Caco-2 (cell line): ENCODE measurements at regions not wholly inside any gene's neighbourhood (a gene's known extent, or its start where the extent isn't known, plus 50 kb on each side); places are given as distances from the start of the nearest gene placed in this dataset.

ENCODE experiments used
- BruUV-seq: library from RNA; stranded (reverse); fragments of 400-500 nt; replicated peaks from 2 replicates; lab custom pipeline; 2021; lab: Mats Ljungman, UMichigan
- CTCF ChIA-PET: fragments of 300-600 bp; sonication (Branson Sonifier 250); formaldehyde crosslinking; loops from one replicate; lab custom pipeline; 2022; ENCODE audit warnings: antibody characterized with exemption; lab: Charles Lee
- POLR2A ChIA-PET: fragments of 300-600 bp; sonication (Branson Sonifier 250); formaldehyde crosslinking; loops from one replicate; lab custom pipeline; 2022; ENCODE audit warnings: antibody characterized with exemption; lab: Charles Lee
- DNase-seq, 2 experiments: peaks; one replicate each; pipeline versions ENCODE4 v3.0.0 to v3.0.0-alpha.2; 2020 to 2022
- H3K27me3 ChIP-seq: replicated peaks from 2 replicates; pipeline ENCODE4 v1.6.0; 2011; ENCODE audit warnings: low read length; ENCODE audit not compliant: control insufficient read depth, insufficient read depth
- H3K36me3 ChIP-seq: 2 replicates; pipeline ENCODE4 v1.5.1; 2011; ENCODE audit warnings: low read length; ENCODE audit not compliant: control insufficient read depth, insufficient read depth
- H3K4me1 ChIP-seq: fragments of 250-450 bp; sonication (Bioruptor Pico); 2 replicates; pipeline ENCODE4 v1.5.1; 2020; ENCODE audit warnings: mild to moderate bottlenecking
- H3K4me3 ChIP-seq: 2 replicates; pipeline ENCODE4 v1.5.1; 2011; ENCODE audit warnings: low read depth, mild to moderate bottlenecking, control low read depth, low read length
- H3K9me3 ChIP-seq: fragments of 250-450 bp; sonication (Bioruptor Pico); 2 replicates; pipeline ENCODE4 v1.5.1; 2020; ENCODE audit warnings: mild to moderate bottlenecking, moderate library complexity
- H3K27ac Mint-ChIP-seq: one replicate; pipeline ENCODE4 v1.8.0; 2022; ENCODE audit warnings: mixed read lengths; ENCODE audit not compliant: unreplicated experiment
- H3K27me3 Mint-ChIP-seq: one replicate; pipeline ENCODE4 v1.8.0; 2022; ENCODE audit warnings: mixed read lengths; ENCODE audit not compliant: insufficient read depth, unreplicated experiment
- H3K36me3 Mint-ChIP-seq: one replicate; pipeline ENCODE4 v1.8.0; 2022; ENCODE audit warnings: mild to moderate bottlenecking, mixed read lengths; ENCODE audit not compliant: insufficient read depth, unreplicated experiment
- H3K4me1 Mint-ChIP-seq: one replicate; pipeline ENCODE4 v1.8.0; 2022; ENCODE audit warnings: low read depth, mixed read lengths; ENCODE audit not compliant: unreplicated experiment
- H3K4me3 Mint-ChIP-seq: one replicate; pipeline ENCODE4 v1.8.0; 2022; ENCODE audit warnings: mild to moderate bottlenecking, moderate library complexity, mixed read lengths; ENCODE audit not compliant: unreplicated experiment
- H3K9me3 Mint-ChIP-seq: one replicate; pipeline ENCODE4 v1.8.0; 2022; ENCODE audit warnings: mixed read lengths; ENCODE audit not compliant: unreplicated experiment
- intact Hi-C: fragments of 100-400 bp; cut with micrococcal nuclease; formaldehyde crosslinking; loops from one replicate; pipeline ENCODE4 v1.10.0; 2022; ENCODE audit not compliant: unreplicated experiment
- TF ChIP-seq, protein P1 (sequence below), 2 experiments: fragments of 200-600 bp in 1 of 2; IDR thresholded peaks; 1 replicate in 1 of 2; 2 replicates in 1 of 2; pipeline versions ENCODE4 v1.5.1 to v1.8.0; 2011 to 2022; ENCODE audit warnings: antibody characterized with exemption in 1 of 2, control low read depth in 1 of 2, inconsistent platforms in 1 of 2, low read depth in 1 of 2, low read length in 1 of 2, mild to moderate bottlenecking in 1 of 2, moderate library complexity in 1 of 2; ENCODE audit not compliant: insufficient read depth in 1 of 2, severe bottlenecking in 1 of 2, unreplicated experiment in 1 of 2

GRCh38 chr12:108401964-108402363 is 62.9 kb upstream of the CMKLR1 start:
- intact Hi-C loops: no loop called here
- TF ChIP-seq, protein P1, sequence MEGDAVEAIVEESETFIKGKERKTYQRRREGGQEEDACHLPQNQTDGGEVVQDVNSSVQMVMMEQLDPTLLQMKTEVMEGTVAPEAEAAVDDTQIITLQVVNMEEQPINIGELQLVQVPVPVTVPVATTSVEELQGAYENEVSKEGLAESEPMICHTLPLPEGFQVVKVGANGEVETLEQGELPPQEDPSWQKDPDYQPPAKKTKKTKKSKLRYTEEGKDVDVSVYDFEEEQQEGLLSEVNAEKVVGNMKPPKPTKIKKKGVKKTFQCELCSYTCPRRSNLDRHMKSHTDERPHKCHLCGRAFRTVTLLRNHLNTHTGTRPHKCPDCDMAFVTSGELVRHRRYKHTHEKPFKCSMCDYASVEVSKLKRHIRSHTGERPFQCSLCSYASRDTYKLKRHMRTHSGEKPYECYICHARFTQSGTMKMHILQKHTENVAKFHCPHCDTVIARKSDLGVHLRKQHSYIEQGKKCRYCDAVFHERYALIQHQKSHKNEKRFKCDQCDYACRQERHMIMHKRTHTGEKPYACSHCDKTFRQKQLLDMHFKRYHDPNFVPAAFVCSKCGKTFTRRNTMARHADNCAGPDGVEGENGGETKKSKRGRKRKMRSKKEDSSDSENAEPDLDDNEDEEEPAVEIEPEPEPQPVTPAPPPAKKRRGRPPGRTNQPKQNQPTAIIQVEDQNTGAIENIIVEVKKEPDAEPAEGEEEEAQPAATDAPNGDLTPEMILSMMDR (IDR thresholded peaks at IDR 0.05; ENCODE audit: insufficient read depth in 1 of 2, low read depth in 1 of 2, low read length in 1 of 2, severe bottlenecking in 1 of 2, unreplicated experiment in 1 of 2): no peak
- no peaks in the 10 kb centered on the region for H3K4me1 ChIP-seq
- no TSS peak for BruUV-seq
- Mint-ChIP-seq H3K36me3 (no peaks in the 10 kb centered on the region), H3K4me3 (no peak overlapping the region), H3K4me1 (no peaks in the 10 kb centered on the region), H3K27me3 (no peaks in the 10 kb centered on the region), H3K9me3 (peaks cover 16% of the 10 kb centered on the region), H3K27ac (no peak overlapping the region)
- ChIA-PET CTCF (no interaction called here), POLR2A (no interaction called here)
- DNase-seq: no peak
- no peaks in the 10 kb centered on the region for H3K36me3 ChIP-seq
- H3K4me3 ChIP-seq: no peak overlapping the region
- no peaks in the 10 kb centered on the region for H3K27me3 ChIP-seq
- peaks cover 4% of the 10 kb centered on the region; the same call in 1 of the 2 replicates for H3K9me3 ChIP-seq

DNA sequence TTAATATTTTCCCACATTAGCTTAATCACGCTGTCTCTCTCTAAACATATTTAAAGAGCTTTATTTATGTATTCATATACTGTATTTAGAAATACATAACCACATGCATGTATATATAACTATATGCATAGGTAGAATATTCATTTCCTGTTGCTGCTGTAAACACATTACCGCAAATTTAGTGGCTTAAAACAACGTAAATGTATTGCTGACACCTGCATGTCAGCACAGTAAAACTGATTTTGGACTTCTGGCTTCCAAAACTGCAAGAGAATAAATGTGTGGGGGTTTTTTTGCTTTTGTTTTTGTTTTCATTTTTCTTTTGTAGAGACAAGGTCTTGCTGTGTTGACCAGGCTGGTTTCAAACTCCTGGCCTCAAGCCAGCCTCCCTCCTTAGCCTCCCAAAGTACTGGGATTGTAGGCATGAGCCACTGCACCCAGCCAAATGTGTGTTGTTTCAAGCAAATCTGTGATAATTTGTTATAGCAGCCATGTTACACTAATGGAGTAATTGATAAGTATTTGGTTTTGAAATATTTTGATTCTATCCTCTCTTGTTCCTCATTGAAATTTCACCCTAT is 61.9 kb upstream of the CMKLR1 start:
- no TSS peak for BruUV-seq
- no peaks in the 10 kb centered on the region for H3K9me3 ChIP-seq
- H3K4me3 ChIP-seq: no peak overlapping the region
- no peaks in the 10 kb centered on the region for H3K27me3 ChIP-seq
- H3K36me3 Mint-ChIP-seq: no peaks in the 10 kb centered on the region
- H3K4me1 ChIP-seq: no peaks in the 10 kb centered on the region
- CTCF ChIA-PET: no interaction called here
- POLR2A ChIA-PET: no interaction called here
- peaks cover 8% of the 10 kb centered on the region for H3K9me3 Mint-ChIP-seq
- no peak overlapping the region for H3K4me3 Mint-ChIP-seq
- TF ChIP-seq, protein P1 (IDR thresholded peaks at IDR 0.05; ENCODE audit: insufficient read depth in 1 of 2, low read depth in 1 of 2, low read length in 1 of 2, severe bottlenecking in 1 of 2, unreplicated experiment in 1 of 2): no peak
- DNase-seq: no peak
- no peaks in the 10 kb centered on the region for H3K4me1 Mint-ChIP-seq
- H3K36me3 ChIP-seq: no peaks in the 10 kb centered on the region
- no peak overlapping the region for H3K27ac Mint-ChIP-seq
- H3K27me3 Mint-ChIP-seq: no peaks in the 10 kb centered on the region
- intact Hi-C loops: no loop called here

DNA sequence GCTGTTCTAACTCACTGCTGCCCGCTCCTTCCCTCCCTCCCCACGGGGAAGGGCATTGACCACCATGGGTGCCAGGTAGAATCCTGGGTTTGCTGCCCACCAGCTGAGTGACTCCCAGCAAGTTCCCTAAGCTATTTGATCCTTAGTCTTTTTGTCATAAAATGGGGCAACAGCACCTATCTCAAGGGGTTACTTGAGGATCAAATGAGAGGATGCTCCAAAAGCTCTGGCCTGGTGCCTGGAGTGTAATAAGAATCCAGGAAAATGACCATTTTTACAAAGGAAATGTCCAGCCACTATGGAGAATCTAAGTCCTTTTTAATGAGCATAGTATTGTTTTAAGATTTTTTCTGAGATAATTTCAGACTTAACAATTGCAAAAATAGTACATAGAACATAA is 61.4 kb upstream of the CMKLR1 start:
- Mint-ChIP-seq H3K4me3 (no peak overlapping the region), H3K27ac (no peak overlapping the region), H3K36me3 (no peaks in the 10 kb centered on the region), H3K4me1 (no peaks in the 10 kb centered on the region), H3K27me3 (no peaks in the 10 kb centered on the region), H3K9me3 (peaks cover 3% of the 10 kb centered on the region)
- no peak for DNase-seq
- H3K9me3 ChIP-seq: no peaks in the 10 kb centered on the region
- no peaks in the 10 kb centered on the region for H3K27me3 ChIP-seq
- TF ChIP-seq, protein P1 (IDR thresholded peaks at IDR 0.05; ENCODE audit: insufficient read depth in 1 of 2, low read depth in 1 of 2, low read length in 1 of 2, severe bottlenecking in 1 of 2, unreplicated experiment in 1 of 2): no peak
- ChIA-PET CTCF (no interaction called here), POLR2A (no interaction called here)
- no peak overlapping the region for H3K4me3 ChIP-seq
- no peaks in the 10 kb centered on the region for H3K36me3 ChIP-seq
- intact Hi-C loops: no loop called here
- no TSS peak for BruUV-seq
- H3K4me1 ChIP-seq: no peaks in the 10 kb centered on the region
